Ovary (tissue), 7 donors: ENCODE measurements at regions not wholly inside any gene's neighbourhood (a gene's known extent, or its start where the extent isn't known, plus 50 kb on each side); places are given as distances from the start of the nearest gene placed in this dataset.

Experiments used
- DNase-seq, 5 donors: peaks; one replicate each; pipeline ENCODE4 v3.0.0-alpha.2; 2019 to 2020
- H3K27ac ChIP-seq, 2 donors: fragments of 200-600 bp; one replicate each; pipeline versions ENCODE4 v1.5.1 to v1.8.0; 2019 to 2022
- H3K27me3 ChIP-seq: fragments of 200-600 bp; one replicate; pipeline ENCODE4 v1.8.0; 2022
- H3K36me3 ChIP-seq: fragments of 200-600 bp; sonication (generic); one replicate; pipeline ENCODE4 v1.5.1; 2019
- H3K4me1 ChIP-seq: one replicate; pipeline ENCODE4 v1.8.1; 2013; ENCODE audit warnings: mild to moderate bottlenecking, moderate library complexity; ENCODE audit not compliant: insufficient read depth
- H3K4me3 ChIP-seq: fragments of 200-600 bp; sonication (generic); one replicate; pipeline ENCODE4 v1.5.1; 2017
- H3K9me3 ChIP-seq, 2 donors: fragments of 200-600 bp in 1 of 2; sonication (generic) in 1 of 2; one replicate each; pipeline versions ENCODE4 v1.5.1 to v1.8.1; 2013 to 2019; ENCODE audit warnings: mild to moderate bottlenecking in 1 of 2, moderate library complexity in 1 of 2
- EP300 ChIP-seq: sonication (generic); formaldehyde crosslinking; IDR thresholded peaks from one replicate; pipeline ENCODE4 v1.6.1; 2017; ENCODE audit warnings: antibody characterized with exemption
- POLR2A ChIP-seq: fragments of 450-650 bp; IDR thresholded peaks from one replicate; pipeline ENCODE4 v1.6.1; 2017; ENCODE audit warnings: antibody characterized with exemption, mild to moderate bottlenecking, moderate library complexity
- WGBS, 3 donors: extraction: QIAGEN DNeasy Blood & Tissue Kit in 1 of 3; methylation state at CpG; one replicate each; pipeline versions ENCODE4 v1.1.5 to v1.1.7; 2013 to 2017; 5-methylcytosine and 5-hydroxymethylcytosine counted together
- intact Hi-C, 4 donors: fragments of 100-400 bp; cut with DNase I; formaldehyde crosslinking; loops; one replicate each; pipeline versions ENCODE4 v1.11.0 to v1.15.1; 2022 to 2023
- TF ChIP-seq, protein P1 (sequence below), 3 donors: fragments of 450-650 bp in 2 of 3; fragments of 200-600 bp in 1 of 3; IDR thresholded peaks; one replicate each; pipeline versions ENCODE4 v1.5.1 to v1.8.0; 2016 to 2022; ENCODE audit warnings: antibody characterized with exemption in 3 of 3, mild to moderate bottlenecking in 1 of 3
- donor health status: DM: no; HTN: no; CAD: no; lungs with moderate emphysema.
- donor health status: DM: no; HTN: no; CAD: no.
- donor health status: Bipolar disorder and iron deficiency.
- donor health status: DM: no; HTN: no; CAD: no.
- donor health status: DM: yes; HTN: yes; CAD: no.

DNA sequence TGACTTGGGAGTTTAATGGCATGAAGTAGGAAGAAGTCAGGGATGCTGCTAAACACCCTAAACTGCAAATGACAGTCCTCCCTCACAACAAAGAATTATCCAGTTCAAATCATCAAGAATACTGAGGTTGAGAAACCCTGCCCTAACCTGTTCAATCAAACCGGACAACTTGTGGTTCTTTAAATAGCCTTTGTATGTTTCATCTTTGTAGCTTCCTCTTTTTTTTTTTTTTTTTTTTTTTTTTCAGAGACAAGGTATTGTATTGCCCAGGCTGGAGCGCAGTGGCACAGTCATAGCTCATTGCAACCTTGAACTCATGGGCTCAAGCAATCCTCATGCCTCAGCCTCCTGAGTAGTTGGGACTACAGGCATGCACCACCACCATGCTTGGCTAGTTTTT is 52.5 kb upstream of the TTC29 start:
- no peak overlapping the region for H3K4me3 ChIP-seq
- intact Hi-C loops: no loop called here
- WGBS, 3 donors: 78 to 86% (median 85%) methylated on average over 2 of the region's 2 CpGs
- H3K27ac ChIP-seq: no peak overlapping the region
- no peak for TF ChIP-seq EP300
- TF ChIP-seq POLR2A: no peak
- TF ChIP-seq, protein P1, sequence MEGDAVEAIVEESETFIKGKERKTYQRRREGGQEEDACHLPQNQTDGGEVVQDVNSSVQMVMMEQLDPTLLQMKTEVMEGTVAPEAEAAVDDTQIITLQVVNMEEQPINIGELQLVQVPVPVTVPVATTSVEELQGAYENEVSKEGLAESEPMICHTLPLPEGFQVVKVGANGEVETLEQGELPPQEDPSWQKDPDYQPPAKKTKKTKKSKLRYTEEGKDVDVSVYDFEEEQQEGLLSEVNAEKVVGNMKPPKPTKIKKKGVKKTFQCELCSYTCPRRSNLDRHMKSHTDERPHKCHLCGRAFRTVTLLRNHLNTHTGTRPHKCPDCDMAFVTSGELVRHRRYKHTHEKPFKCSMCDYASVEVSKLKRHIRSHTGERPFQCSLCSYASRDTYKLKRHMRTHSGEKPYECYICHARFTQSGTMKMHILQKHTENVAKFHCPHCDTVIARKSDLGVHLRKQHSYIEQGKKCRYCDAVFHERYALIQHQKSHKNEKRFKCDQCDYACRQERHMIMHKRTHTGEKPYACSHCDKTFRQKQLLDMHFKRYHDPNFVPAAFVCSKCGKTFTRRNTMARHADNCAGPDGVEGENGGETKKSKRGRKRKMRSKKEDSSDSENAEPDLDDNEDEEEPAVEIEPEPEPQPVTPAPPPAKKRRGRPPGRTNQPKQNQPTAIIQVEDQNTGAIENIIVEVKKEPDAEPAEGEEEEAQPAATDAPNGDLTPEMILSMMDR (IDR thresholded peaks at IDR 0.05): no peak
- no peaks in the 10 kb centered on the region for H3K9me3 ChIP-seq
- no peak for DNase-seq
- no peaks in the 10 kb centered on the region for H3K36me3 ChIP-seq
- no peaks in the 10 kb centered on the region for H3K4me1 ChIP-seq
- no peaks in the 10 kb centered on the region for H3K27me3 ChIP-seq

DNA sequence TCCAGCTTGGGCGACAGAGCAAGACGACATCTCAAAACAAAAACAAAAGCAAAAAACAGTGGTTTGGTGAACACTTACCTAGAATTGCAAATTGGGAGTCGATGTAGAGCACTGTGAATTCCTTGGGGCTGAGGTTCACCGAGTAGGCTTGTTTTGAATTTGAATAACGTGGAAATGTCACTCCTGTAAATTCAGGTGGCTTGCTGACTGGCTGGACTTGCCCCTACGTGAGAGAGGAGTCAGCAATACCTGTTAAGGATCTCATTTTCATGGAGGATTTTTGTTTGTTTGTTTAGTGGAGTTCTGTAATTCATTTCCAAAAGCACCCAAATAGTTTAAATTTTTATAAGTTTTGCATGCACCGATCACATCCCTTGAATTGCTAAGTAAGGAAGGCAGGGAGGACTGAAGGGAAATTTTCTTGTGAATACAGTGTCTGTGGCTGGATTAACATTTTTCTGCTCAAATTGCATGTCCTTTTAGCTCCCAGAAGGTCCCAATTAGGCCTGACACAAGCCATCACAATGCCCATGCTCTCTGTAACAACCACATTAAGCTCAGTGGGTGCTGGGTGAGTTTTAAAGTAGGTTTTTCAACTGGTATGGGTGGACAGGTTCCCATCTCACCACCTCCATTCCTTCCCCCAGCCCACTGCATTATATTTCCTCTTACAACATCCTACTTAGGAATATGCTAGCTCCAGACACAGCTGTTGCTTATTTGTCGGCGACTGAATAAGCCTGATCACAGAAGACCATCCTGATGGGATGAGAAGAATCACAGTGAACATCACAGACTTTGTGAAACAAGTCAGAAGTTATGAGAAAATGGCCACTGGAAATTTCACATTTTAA is 58.5 kb upstream of the TTC29 start:
- Histone ChIP-seq H3K4me1 (no peaks in the 10 kb centered on the region), H3K27ac (no peak overlapping the region), H3K4me3 (no peak overlapping the region), H3K9me3 (no peaks in the 10 kb centered on the region), H3K36me3 (no peaks in the 10 kb centered on the region), H3K27me3 (no peaks in the 10 kb centered on the region)
- DNase-seq: no peak
- intact Hi-C loops: no loop called here
- TF ChIP-seq EP300 (no peak), POLR2A (no peak)
- TF ChIP-seq, protein P1 (IDR thresholded peaks at IDR 0.05): no peak
- 66 to 73% (median 70%) methylated on average over 9 of the region's 9 CpGs for WGBS, 3 donors

DNA sequence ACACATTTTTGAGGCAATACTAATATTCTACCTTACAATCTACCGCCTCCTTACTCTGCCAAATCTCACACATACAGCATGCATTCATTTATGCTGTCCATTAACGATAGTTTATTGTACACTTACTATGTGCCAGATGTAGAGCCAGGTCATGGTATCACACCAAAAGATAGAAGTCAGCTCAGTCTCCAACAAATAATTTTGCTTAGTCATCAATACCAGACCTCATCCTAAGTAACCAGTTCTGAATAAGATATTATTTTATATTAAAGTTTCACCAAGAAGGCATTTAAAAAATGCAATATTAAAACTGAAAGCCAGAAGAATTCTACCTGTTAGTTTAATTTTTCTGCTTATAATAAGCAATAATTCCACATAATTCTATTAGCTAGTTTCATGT is 60.6 kb upstream of the TTC29 start:
- no peak for TF ChIP-seq EP300
- TF ChIP-seq POLR2A: no peak
- TF ChIP-seq, protein P1 (IDR thresholded peaks at IDR 0.05): no peak
- Histone ChIP-seq H3K4me1 (no peaks in the 10 kb centered on the region), H3K4me3 (no peak overlapping the region), H3K27ac (no peak overlapping the region), H3K9me3 (no peaks in the 10 kb centered on the region), H3K27me3 (no peaks in the 10 kb centered on the region), H3K36me3 (no peaks in the 10 kb centered on the region)
- intact Hi-C loops: no loop called here
- WGBS, 3 donors: 87 to 97% (median 97%) methylated on average over 2 of the region's 2 CpGs
- DNase-seq: no peak

DNA sequence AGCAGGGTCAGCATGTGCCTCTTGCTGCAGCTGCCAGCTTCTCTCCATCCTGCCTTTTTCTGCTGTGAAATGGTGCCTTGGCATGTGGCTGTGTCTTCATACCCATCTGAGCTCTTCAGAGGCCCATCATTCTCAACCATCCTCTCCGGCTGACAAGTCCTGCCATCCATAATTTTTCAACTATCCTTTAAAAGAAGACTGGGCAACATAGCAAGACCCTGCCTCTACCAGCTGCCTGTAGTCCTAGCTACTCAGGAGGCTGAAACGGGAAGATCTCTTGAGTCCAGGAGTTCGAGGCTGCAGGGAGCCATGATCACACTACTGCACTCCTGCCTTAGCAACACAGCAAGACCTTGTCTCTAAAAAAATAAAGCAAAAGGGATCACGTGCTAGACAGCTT is 64.2 kb upstream of the TTC29 start:
- Histone ChIP-seq H3K4me3 (no peak overlapping the region), H3K27me3 (no peaks in the 10 kb centered on the region), H3K27ac (no peak overlapping the region), H3K36me3 (no peaks in the 10 kb centered on the region), H3K4me1 (no peaks in the 10 kb centered on the region), H3K9me3 (no peaks in the 10 kb centered on the region)
- intact Hi-C loops: loop anchor here in 1 of 4 donors (10.0 kb wide), 1 partner anchor 85 kb away; no protein-coding TSS in a partner anchor
- TF ChIP-seq POLR2A: no peak
- 80 to 88% (median 82%) methylated on average over 4 of the region's 4 CpGs for WGBS, 3 donors
- DNase-seq: no peak

DNA sequence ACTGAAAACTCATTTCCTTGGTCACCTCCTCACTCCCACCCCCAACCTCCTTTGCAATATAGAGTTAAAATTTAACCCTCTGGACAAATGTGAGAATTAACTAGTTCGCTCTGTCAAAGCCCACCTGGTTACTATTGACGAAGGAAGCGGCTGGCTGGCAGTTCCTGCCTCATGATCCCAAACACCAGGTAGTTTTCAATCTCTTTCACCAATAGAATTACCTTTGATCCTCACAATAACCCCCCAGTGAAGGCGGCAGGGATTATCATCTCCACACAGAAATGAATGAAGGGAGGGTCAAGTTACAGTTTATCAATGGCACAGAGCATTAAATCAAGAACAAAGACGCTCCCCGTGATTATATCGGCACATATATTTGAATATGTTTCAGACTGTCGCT is 65.7 kb upstream of the TTC29 start:
- intact Hi-C loops: loop anchor here in 1 of 4 donors (10.0 kb wide), 1 partner anchor 83 kb away; no protein-coding TSS in a partner anchor
- 64 to 68% (median 64%) methylated on average over 8 of the region's 8 CpGs for WGBS, 3 donors
- H3K4me3 ChIP-seq: no peak overlapping the region
- no peaks in the 10 kb centered on the region for H3K4me1 ChIP-seq
- DNase-seq: no peak
- H3K36me3 ChIP-seq: no peaks in the 10 kb centered on the region
- no peaks in the 10 kb centered on the region for H3K9me3 ChIP-seq
- no peaks in the 10 kb centered on the region for H3K27me3 ChIP-seq
- no peak overlapping the region for H3K27ac ChIP-seq
- TF ChIP-seq EP300: no peak
- TF ChIP-seq, protein P1 (IDR thresholded peaks at IDR 0.05): no peak
- TF ChIP-seq POLR2A: no peak
